ENCODE measurements at regions not wholly inside any gene's neighbourhood (a gene's known extent, or its start where the extent isn't known, plus 50 kb on each side); places are given as distances from the start of the nearest gene placed in this dataset.

- Mint-ChIP-seq H3K27ac (no peak overlapping the region), H3K27me3 (peaks cover 2% of the 10 kb centered on the region), H3K4me3 (ENCODE audit: low read depth) (no peak overlapping the region), H3K9me3 (ENCODE audit: low read depth) (no peaks in the 10 kb centered on the region), H3K4me1 (ENCODE audit: low read depth) (peaks cover 4% of the 10 kb centered on the region), H3K36me3 (ENCODE audit: insufficient read depth) (no peaks in the 10 kb centered on the region)
- DNase-seq (ENCODE audit: low spot score, unreplicated experiment), result no peak
- TF ChIP-seq, protein P1, sequence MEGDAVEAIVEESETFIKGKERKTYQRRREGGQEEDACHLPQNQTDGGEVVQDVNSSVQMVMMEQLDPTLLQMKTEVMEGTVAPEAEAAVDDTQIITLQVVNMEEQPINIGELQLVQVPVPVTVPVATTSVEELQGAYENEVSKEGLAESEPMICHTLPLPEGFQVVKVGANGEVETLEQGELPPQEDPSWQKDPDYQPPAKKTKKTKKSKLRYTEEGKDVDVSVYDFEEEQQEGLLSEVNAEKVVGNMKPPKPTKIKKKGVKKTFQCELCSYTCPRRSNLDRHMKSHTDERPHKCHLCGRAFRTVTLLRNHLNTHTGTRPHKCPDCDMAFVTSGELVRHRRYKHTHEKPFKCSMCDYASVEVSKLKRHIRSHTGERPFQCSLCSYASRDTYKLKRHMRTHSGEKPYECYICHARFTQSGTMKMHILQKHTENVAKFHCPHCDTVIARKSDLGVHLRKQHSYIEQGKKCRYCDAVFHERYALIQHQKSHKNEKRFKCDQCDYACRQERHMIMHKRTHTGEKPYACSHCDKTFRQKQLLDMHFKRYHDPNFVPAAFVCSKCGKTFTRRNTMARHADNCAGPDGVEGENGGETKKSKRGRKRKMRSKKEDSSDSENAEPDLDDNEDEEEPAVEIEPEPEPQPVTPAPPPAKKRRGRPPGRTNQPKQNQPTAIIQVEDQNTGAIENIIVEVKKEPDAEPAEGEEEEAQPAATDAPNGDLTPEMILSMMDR (IDR thresholded peaks at IDR 0.05; ENCODE audit: unreplicated experiment), result no peak
Measured at GRCh38 chr9:115867326-115867725, 286.3 kb upstream of the PAPPA start.

- TF ChIP-seq, protein P1 (IDR thresholded peaks at IDR 0.05; ENCODE audit: unreplicated experiment), result no peak
- Mint-ChIP-seq H3K4me3 (ENCODE audit: low read depth) (no peak overlapping the region), H3K36me3 (ENCODE audit: insufficient read depth) (no peaks in the 10 kb centered on the region), H3K9me3 (ENCODE audit: low read depth) (peaks cover 20% of the 10 kb centered on the region), H3K4me1 (ENCODE audit: low read depth) (no peaks in the 10 kb centered on the region), H3K27ac (no peak overlapping the region), H3K27me3 (peaks cover 8% of the 10 kb centered on the region)
- no peak for DNase-seq (ENCODE audit: low spot score, unreplicated experiment)
Measured at GRCh38 chr9:115877852-115878438, 275.6 kb upstream of the PAPPA start.

DNA sequence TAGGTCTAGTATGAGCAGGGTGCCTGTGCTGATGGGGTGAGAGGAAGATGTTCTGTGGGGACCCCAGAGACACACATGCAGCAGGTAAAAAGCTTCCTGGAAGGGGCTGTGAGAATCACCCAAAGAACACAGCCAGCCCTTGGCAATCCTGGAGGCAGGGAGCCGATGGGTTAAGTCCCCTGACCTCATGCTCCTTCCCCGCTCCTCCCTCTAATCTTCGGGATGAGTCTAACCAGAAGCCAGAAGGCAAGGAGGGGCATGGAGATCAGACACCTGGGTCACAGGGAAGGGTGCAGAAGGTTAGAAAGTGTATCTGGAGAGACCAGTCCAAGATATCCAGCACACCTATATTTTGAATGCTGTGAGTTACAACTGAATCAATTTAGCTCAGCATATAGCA, 274.1 kb upstream of the PAPPA start:
- Mint-ChIP-seq H3K4me1 (ENCODE audit: low read depth) (no peaks in the 10 kb centered on the region), H3K9me3 (ENCODE audit: low read depth) (peaks cover 19% of the 10 kb centered on the region), H3K27me3 (peaks cover 8% of the 10 kb centered on the region), H3K27ac (no peak overlapping the region), H3K36me3 (ENCODE audit: insufficient read depth) (no peaks in the 10 kb centered on the region), H3K4me3 (ENCODE audit: low read depth) (no peak overlapping the region)
- DNase-seq (ENCODE audit: low spot score, unreplicated experiment), result no peak
- TF ChIP-seq, protein P1 (IDR thresholded peaks at IDR 0.05; ENCODE audit: unreplicated experiment), result no peak

GRCh38 chr9:115880221-115880885, 273.2 kb upstream of the PAPPA start:
- Mint-ChIP-seq H3K4me3 (ENCODE audit: low read depth) (no peak overlapping the region), H3K27ac (no peak overlapping the region), H3K27me3 (peaks cover 8% of the 10 kb centered on the region), H3K9me3 (ENCODE audit: low read depth) (peaks cover 14% of the 10 kb centered on the region), H3K36me3 (ENCODE audit: insufficient read depth) (no peaks in the 10 kb centered on the region), H3K4me1 (ENCODE audit: low read depth) (no peaks in the 10 kb centered on the region)
- TF ChIP-seq, protein P1 (IDR thresholded peaks at IDR 0.05; ENCODE audit: unreplicated experiment), result no peak
- no peak for DNase-seq (ENCODE audit: low spot score, unreplicated experiment)

- Mint-ChIP-seq H3K27me3 (peaks cover 8% of the 10 kb centered on the region), H3K4me3 (ENCODE audit: low read depth) (no peak overlapping the region), H3K9me3 (ENCODE audit: low read depth) (no peaks in the 10 kb centered on the region), H3K36me3 (ENCODE audit: insufficient read depth) (no peaks in the 10 kb centered on the region), H3K4me1 (ENCODE audit: low read depth) (no peaks in the 10 kb centered on the region), H3K27ac (no peak overlapping the region)
- no peak for DNase-seq (ENCODE audit: low spot score, unreplicated experiment)
- TF ChIP-seq, protein P1 (IDR thresholded peaks at IDR 0.05; ENCODE audit: unreplicated experiment), result no peak
Measured at GRCh38 chr9:115882911-115883310, 270.7 kb upstream of the PAPPA start.
